ENCODE measurements at regions not wholly inside any gene's neighbourhood (a gene's known extent, or its start where the extent isn't known, plus 50 kb on each side); places are given as distances from the start of the nearest gene placed in this dataset.

DNA sequence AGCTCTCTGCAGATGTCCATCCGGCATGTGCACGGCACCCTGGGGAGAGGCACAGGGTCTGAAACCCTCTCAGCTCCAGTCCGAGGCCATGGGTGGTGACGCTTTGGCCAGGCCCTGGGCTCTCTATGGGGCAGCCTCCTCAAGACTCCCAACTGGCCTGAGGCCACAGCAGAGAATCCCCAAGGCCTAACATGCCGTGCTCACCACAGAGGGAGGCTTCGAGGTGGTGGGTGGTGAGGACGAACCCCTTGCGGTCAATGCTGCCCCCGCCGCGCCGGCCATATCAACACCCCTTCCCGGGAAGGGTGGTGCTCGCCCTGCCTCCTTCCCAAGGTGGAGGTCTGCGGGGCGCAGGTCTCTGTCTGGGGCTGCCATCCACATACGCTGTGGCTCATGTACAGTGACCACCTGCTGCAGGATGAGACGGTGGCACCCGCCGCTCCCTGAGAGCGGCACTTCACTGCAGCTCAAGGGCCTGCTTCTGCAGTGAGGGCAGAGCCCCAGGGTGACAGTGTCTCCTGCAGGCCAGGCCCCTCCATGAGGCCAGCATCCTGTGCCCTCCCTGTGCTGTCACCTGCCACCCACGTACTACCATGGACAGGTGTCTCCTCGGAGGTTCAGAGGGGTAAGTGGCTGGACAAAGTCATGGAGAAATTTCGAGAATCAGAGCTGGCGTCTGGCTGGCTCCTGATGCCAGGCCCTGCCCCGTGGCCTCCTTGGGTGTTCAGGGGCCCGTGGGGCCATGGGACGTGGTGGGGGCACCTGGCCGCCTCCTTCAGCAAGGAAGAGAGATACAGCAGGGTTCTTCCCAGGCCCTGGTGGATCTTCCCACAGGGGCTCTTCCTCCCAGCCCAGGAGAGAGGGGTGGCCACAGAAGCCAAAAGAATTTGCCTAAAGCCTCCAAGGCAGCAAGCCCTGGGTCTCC is 54.6 kb upstream of the ACSF3 start:
- peaks cover 1 to 10% (median 4%) of the 10 kb centered on the region in 5 donors for H3K27me3 Mint-ChIP-seq
- peaks cover 14 to 32% (median 18%) of the 10 kb centered on the region in 4 donors for H3K4me1 Mint-ChIP-seq
- H3K4me3 Mint-ChIP-seq = no peak overlapping the region
- no peaks in the 10 kb centered on the region for H3K36me3 Mint-ChIP-seq
- no peaks in the 10 kb centered on the region for H3K9me3 Mint-ChIP-seq
- DNase-seq (peak in 1 of 10 donors; percentile 45), ATAC-seq (no peak)
- POLR2A ChIA-PET = no interaction called here
- H3K27ac Mint-ChIP-seq = no peak overlapping the region

GRCh38 chr16:89039756-89040155 is 53.9 kb upstream of the ACSF3 start:
- H3K36me3 Mint-ChIP-seq = no peaks in the 10 kb centered on the region
- DNase-seq (peak in 1 of 10 donors; percentile 45), ATAC-seq (no peak)
- H3K27ac Mint-ChIP-seq = no peak overlapping the region
- no peak overlapping the region for H3K4me3 Mint-ChIP-seq
- POLR2A ChIA-PET = no interaction called here
- peaks cover 1 to 10% (median 4%) of the 10 kb centered on the region in 5 donors for H3K27me3 Mint-ChIP-seq
- H3K9me3 Mint-ChIP-seq = no peaks in the 10 kb centered on the region
- H3K4me1 Mint-ChIP-seq = peaks cover 9 to 25% (median 16%) of the 10 kb centered on the region in 4 donors

DNA sequence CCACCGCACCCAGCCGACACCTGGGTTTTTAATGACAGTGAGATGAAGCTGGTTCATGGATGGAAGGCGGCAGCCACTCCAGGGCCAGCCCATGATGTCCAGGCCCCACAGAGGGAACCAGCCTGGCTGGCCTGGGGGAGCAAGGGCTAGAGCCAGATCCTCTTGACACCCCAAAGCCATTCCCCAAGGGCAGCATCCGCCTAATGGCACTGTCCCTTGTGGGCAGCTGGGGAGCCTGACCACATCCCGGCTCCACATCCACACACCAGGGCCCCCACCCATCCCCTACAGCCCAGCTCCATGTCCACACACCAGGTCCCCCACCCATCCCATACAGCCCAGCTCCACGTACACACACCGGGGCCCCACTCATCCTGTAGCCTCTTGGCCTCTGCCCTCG is 53.3 kb upstream of the ACSF3 start:
- ATAC-seq (no peak), DNase-seq (peak in 1 of 10 donors; percentile 38)
- Mint-ChIP-seq H3K27ac (no peak overlapping the region), H3K9me3 (no peaks in the 10 kb centered on the region), H3K4me3 (no peak overlapping the region), H3K4me1 (peaks cover 4 to 19% (median 10%) of the 10 kb centered on the region in 4 donors), H3K36me3 (no peaks in the 10 kb centered on the region), H3K27me3 (peaks cover 1 to 10% (median 4%) of the 10 kb centered on the region in 5 donors)
- POLR2A ChIA-PET = no interaction called here

- H3K4me1 Mint-ChIP-seq = peaks cover 0 to 12% (median 7%) of the 10 kb centered on the region in 4 donors
- H3K4me3 Mint-ChIP-seq = no peak overlapping the region
- no peak overlapping the region for H3K27ac Mint-ChIP-seq
- H3K9me3 Mint-ChIP-seq = peaks cover 0 to 6% (median 0%) of the 10 kb centered on the region in 9 donors
- DNase-seq (peak in 1 of 10 donors; percentile 57), ATAC-seq (no peak)
- POLR2A ChIA-PET = no interaction called here
- H3K27me3 Mint-ChIP-seq = peaks cover 1 to 10% (median 4%) of the 10 kb centered on the region in 5 donors
- no peaks in the 10 kb centered on the region for H3K36me3 Mint-ChIP-seq
Measured at GRCh38 chr16:89040861-89041570, 52.6 kb upstream of the ACSF3 start.

DNA sequence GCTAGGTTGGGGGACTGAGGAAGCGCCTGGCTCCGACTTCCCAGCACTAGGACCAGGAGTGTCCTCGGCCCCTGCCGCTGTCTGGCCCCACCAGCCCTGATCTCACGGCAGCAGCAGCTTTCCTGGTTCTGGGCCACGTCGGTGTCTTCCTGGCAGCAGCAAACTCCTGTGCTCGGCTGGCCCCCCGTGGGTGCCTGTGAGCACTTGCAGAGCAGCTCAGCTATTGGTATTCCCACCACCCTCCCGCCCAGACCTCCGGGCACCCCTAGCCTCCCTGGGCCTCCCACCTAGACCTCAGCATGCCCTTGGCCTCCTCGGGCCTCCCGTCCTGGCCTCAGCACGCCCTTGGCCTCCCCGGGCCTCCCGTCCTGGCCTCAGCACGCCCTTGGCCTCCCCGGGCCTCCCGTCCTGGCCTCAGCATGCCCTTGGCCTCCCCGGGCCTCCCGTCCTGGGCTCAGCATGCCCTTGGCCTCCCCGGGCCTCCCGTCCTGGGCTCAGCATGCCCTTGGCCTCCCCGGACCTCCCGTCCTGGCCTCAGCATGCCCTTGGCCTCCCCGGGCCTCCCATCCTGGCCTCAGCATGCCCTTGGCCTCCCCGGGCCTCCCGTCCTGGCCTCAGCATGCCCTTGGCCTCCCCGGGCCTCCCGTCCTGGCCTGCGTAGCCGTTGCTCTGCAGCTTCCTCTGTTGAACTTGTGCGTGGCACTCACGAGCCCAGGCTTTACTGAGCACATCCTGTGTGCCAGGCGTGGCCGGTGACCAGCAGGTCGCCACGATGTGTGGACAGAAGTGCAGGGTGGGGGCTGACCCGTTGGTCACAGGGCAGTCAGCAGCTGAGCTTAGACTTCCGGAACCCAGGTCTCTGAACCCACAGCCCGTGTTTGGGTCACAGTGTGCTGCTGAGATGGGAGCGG is 51.8 kb upstream of the ACSF3 start:
- Mint-ChIP-seq H3K27ac (no peak overlapping the region), H3K4me3 (no peak overlapping the region), H3K36me3 (no peaks in the 10 kb centered on the region), H3K27me3 (peaks cover 1 to 10% (median 4%) of the 10 kb centered on the region in 5 donors), H3K4me1 (peaks cover 0 to 7% (median 4%) of the 10 kb centered on the region in 4 donors), H3K9me3 (peaks cover 0 to 11% (median 0%) of the 10 kb centered on the region in 9 donors)
- no peak for ATAC-seq
- DNase-seq = peak in 1 of 10 donors; percentile 58
- POLR2A ChIA-PET = no interaction called here

DNA sequence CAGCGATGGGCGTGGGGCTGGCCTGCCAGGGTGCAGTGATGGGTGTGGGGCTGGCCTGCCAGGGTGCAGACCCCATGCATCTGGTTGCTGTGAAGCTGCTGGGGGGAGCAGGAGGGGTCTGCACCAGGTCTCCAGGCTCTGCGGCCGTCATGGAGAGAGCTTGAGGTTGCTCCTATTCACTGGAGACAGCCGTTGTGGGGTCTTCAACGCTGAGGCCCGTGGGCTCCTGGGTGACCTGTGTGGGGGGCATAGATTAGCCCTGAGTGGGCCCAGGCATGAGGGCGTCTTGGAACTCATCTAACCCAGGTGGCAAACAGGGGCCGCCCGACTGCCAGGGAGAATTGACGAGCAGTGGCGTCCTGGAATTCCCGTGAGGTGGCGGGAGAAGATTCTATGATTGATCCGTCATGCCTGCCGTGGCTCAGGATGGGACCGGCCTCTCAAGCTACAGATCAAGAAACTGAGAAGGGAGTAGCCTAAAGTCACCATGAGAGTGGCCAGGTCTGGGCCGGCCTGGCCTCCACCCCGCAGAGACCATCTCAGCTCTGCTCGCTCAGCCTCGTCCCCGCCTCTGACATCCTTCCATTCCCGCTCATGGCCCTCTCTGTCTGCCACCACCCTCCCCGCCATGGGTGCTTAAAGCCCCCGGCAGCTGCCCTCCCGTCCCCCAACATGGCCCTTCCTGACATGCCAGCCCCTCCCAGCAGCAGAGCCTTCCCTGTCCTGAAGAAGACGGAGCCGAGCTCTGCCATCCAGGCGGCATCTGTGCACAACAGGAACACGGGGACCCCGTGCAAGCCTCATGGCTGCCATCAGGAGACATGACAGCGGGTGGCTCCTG is 50.7 kb upstream of the ACSF3 start:
- H3K36me3 Mint-ChIP-seq = no peaks in the 10 kb centered on the region
- DNase-seq (peak in 1 of 10 donors; percentile 51), ATAC-seq (no peak)
- peaks cover 0 to 3% (median under 1%) of the 10 kb centered on the region in 4 donors for H3K4me1 Mint-ChIP-seq
- POLR2A ChIA-PET = no interaction called here
- H3K9me3 Mint-ChIP-seq = peaks cover 0 to 11% (median 0%) of the 10 kb centered on the region in 9 donors
- H3K27ac Mint-ChIP-seq = no peak overlapping the region
- H3K27me3 Mint-ChIP-seq = peaks cover 0 to 9% (median 0%) of the 10 kb centered on the region in 5 donors
- H3K4me3 Mint-ChIP-seq = no peak overlapping the region

DNA sequence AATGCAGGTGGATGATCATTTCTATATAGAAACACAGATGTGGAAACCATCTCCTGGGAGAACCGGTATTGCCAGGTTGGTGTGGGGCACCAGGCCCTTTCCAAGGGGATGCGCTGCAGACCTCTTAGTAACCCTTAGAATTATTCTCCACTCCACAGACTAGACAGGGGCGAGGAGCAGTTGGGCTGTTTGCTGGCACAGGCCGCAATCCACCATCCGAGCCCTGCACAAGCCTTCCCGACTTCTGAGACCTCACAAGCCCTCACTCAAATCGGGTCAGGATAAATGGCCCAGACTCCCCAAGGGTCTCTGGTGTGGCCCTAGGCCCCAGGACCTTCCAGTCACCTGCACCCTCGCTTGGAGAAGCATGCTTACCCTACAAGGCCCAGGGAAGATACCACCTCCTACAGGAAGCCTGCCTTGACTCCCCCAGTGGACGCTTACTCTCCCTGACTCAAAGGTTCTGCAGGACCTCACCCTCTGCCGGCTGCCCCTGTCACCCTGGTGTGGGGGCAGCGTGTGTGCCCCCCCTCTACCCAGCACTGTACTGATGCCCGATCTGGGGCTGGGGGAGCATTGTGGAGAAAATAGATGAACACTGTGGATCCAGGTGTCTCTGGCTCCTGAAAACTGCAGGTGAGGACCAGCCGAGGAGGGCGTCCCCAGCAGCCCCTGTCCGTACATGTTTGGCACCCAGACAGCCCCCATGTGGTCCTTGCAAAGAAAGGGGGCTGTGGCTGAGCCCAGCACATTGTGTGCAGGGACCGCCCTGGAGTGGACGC is 49.8 kb upstream of the ACSF3 start:
- Mint-ChIP-seq H3K4me3 (no peak overlapping the region), H3K27me3 (peaks cover 0 to 7% (median 0%) of the 10 kb centered on the region in 5 donors), H3K27ac (peak overlapping the region in 1 of 10 donors; percentile 39), H3K36me3 (no peaks in the 10 kb centered on the region), H3K9me3 (peaks cover 0 to 11% (median 0%) of the 10 kb centered on the region in 9 donors), H3K4me1 (peaks cover 0 to 3% (median 0%) of the 10 kb centered on the region in 4 donors)
- ATAC-seq = no peak
- POLR2A ChIA-PET = no interaction called here
- peak in 1 of 10 donors; percentile 23 for DNase-seq

Data from naive thymus-derived CD8-positive, alpha-beta T cell (primary cell).